ENCODE measurements at regions not wholly inside any gene's neighbourhood (a gene's known extent, or its start where the extent isn't known, plus 50 kb on each side); places are given as distances from the start of the nearest gene placed in this dataset.

- no peak for TF ChIP-seq CTCF (IDR thresholded peaks at IDR 0.05; ENCODE audit: control extremely low read depth, extremely low read depth, low read depth, missing control alignments)
- CTCF ChIA-PET = no interaction called here
- no peak for DNase-seq (ENCODE audit: extremely low spot score)
- POLR2A ChIA-PET = no interaction called here
Observed at GRCh38 chr4:29009908-29010307, 1710.3 kb upstream of the PCDH7 start.

GRCh38 chr4:29013341-29013740, 1706.8 kb upstream of the PCDH7 start:
- CTCF ChIA-PET = no interaction called here
- no peak for DNase-seq (ENCODE audit: extremely low spot score)
- POLR2A ChIA-PET = no interaction called here
- no peak for TF ChIP-seq CTCF (IDR thresholded peaks at IDR 0.05; ENCODE audit: control extremely low read depth, extremely low read depth, low read depth, missing control alignments)

DNA sequence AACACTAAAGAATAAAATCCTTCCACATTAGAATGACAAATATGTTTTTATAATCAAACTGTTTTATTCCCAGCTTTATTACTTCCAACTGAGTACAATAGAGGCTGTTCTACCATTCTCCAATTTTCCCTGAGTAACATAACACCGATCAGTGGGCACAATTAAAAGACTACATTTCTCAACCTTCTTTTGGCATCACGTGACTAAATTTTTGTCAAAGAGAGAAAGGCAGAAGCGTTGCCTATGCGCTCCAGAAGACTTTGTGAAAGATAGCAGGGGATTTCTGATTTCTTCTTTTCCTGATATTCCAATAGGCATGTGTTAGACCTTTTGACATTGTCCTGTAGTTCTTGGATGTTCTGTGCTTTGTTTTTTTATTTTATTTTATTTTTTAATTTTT, 1705.6 kb upstream of the PCDH7 start:
- ChIA-PET CTCF (no interaction called here), POLR2A (no interaction called here)
- no peak for DNase-seq (ENCODE audit: extremely low spot score)
- no peak for TF ChIP-seq CTCF (IDR thresholded peaks at IDR 0.05; ENCODE audit: control extremely low read depth, extremely low read depth, low read depth, missing control alignments)

GRCh38 chr4:29033703-29034102, 1686.5 kb upstream of the PCDH7 start:
- no peak for DNase-seq (ENCODE audit: extremely low spot score)
- ChIA-PET POLR2A (no interaction called here), CTCF (interaction anchor here (1.4 kb wide), 1 partner anchor 11 kb away, joined by 3 read pairs; no protein-coding TSS in a partner anchor)
- no peak for TF ChIP-seq CTCF (IDR thresholded peaks at IDR 0.05; ENCODE audit: control extremely low read depth, extremely low read depth, low read depth, missing control alignments)

DNA sequence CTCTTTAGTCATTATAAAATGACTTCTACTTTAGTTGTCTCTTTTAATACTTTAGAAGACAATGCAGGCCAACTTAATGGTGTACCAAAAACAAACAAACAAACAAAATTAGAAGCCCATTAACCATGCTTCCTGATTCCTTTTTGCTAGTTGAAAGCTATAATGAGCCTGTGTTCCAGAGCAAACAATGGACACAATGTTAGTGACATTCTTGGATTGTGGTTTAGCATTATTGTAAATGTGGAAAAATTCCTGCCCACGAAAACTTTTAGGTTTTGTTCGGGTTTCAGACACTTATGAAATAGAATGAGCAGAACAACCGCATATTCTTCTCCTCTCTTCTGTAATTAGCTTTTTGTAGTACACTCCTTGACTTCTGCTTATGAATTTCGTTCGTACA, 1682.7 kb upstream of the PCDH7 start:
- no peak for TF ChIP-seq CTCF (IDR thresholded peaks at IDR 0.05; ENCODE audit: control extremely low read depth, extremely low read depth, low read depth, missing control alignments)
- ChIA-PET CTCF (no interaction called here), POLR2A (no interaction called here)
- no peak for DNase-seq (ENCODE audit: extremely low spot score)

DNA sequence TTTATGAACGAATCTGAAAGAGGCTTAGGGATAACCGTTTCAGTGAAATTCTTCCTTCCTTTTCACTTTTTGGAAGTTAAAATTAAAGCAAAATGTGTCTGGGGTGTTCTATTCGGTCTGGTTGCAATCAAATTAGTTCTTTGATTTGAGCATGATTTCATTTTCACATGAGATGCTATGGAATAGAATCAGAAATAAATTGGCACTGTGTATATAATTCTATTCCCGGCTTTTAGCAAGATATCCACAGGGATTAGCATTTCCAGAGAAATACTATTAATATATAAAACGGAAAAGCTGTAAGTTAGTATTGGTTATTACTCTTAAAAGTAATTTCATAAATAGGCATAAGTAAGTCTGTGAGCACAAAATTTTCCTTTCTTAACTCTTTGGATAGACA, 1676.8 kb upstream of the PCDH7 start:
- no peak for TF ChIP-seq CTCF (IDR thresholded peaks at IDR 0.05; ENCODE audit: control extremely low read depth, extremely low read depth, low read depth, missing control alignments)
- CTCF ChIA-PET = interaction anchor here (2.1 kb wide), 1 partner anchor 11 kb away, joined by 7 read pairs; no protein-coding TSS in a partner anchor
- no peak for DNase-seq (ENCODE audit: extremely low spot score)
- POLR2A ChIA-PET = no interaction called here

GRCh38 chr4:29046186-29046585, 1674.0 kb upstream of the PCDH7 start:
- TF ChIP-seq CTCF (IDR thresholded peaks at IDR 0.05; ENCODE audit: control extremely low read depth, extremely low read depth, low read depth, missing control alignments) = no peak
- POLR2A ChIA-PET = no interaction called here
- CTCF ChIA-PET = no interaction called here
- DNase-seq (ENCODE audit: extremely low spot score) = no peak
